PFSK-1 (cell line): ENCODE measurements at regions not wholly inside any gene's neighbourhood (a gene's known extent, or its start where the extent isn't known, plus 50 kb on each side); places are given as distances from the start of the nearest gene placed in this dataset.

ENCODE experiments used
- FOXP2 ChIP-seq: optimal IDR thresholded peaks from 2 replicates; pipeline ENCODE3; 2011; ENCODE audit warnings: borderline replicate concordance, control low read depth, inconsistent platforms; ENCODE audit not compliant: insufficient read depth; ENCODE audit errors: extremely low read length, extremely low read depth
- POLR2AphosphoS5 ChIP-seq: IDR thresholded peaks from 2 replicates; pipeline ENCODE4 v1.6.1; 2012; ENCODE audit warnings: low read depth, mild to moderate bottlenecking, control low read depth, low read length, moderate library complexity
- REST ChIP-seq, 2 experiments: IDR thresholded peaks; 2 replicates each; pipeline versions ENCODE4 v1.6.1 to v1.8.0; 2011 to 2012; ENCODE audit warnings: low read depth in 2 of 2, low read length in 2 of 2, control low read depth in 1 of 2, inconsistent platforms in 1 of 2, mild to moderate bottlenecking in 1 of 2, moderate library complexity in 1 of 2; ENCODE audit not compliant: insufficient read depth in 1 of 2
- SIN3A ChIP-seq: IDR thresholded peaks from 2 replicates; pipeline ENCODE4 v1.6.1; 2012; ENCODE audit warnings: mild to moderate bottlenecking, low read length, moderate library complexity, borderline replicate concordance; ENCODE audit not compliant: insufficient read depth
- TAF1 ChIP-seq: IDR thresholded peaks from 2 replicates; pipeline ENCODE4 v1.6.1; 2012; ENCODE audit warnings: low read length, control low read depth, borderline replicate concordance; ENCODE audit not compliant: insufficient read depth

GRCh38 chr3:72174040-72174439 lies 389.1 kb upstream of the PROK2 start:
- no peak for TF ChIP-seq SIN3A

- TF ChIP-seq TAF1 (no peak), SIN3A (no peak), POLR2AphosphoS5 (no peak), REST (IDR thresholded peaks at IDR 0.05; ENCODE audit: insufficient read depth in 1 of 2, low read depth in 2 of 2, low read length in 2 of 2) (no peak), FOXP2 (no peak)
Measured at GRCh38 chr3:72171946-72172345, 387.0 kb upstream of the PROK2 start.

GRCh38 chr3:72171463-72171881 lies 386.5 kb upstream of the PROK2 start:
- TF ChIP-seq SIN3A, result no peak
- no peak for TF ChIP-seq POLR2AphosphoS5
- TF ChIP-seq FOXP2, result no peak
- TF ChIP-seq REST (IDR thresholded peaks at IDR 0.05; ENCODE audit: insufficient read depth in 1 of 2, low read depth in 2 of 2, low read length in 2 of 2), result no peak
- TF ChIP-seq TAF1, result no peak

- TF ChIP-seq POLR2AphosphoS5, result no peak
- no peak for TF ChIP-seq REST (IDR thresholded peaks at IDR 0.05; ENCODE audit: insufficient read depth in 1 of 2, low read depth in 2 of 2, low read length in 2 of 2)
- TF ChIP-seq FOXP2, result no peak
- no peak for TF ChIP-seq TAF1
- TF ChIP-seq SIN3A, result no peak
Measured at GRCh38 chr3:72169561-72170472, 384.9 kb upstream of the PROK2 start.

- no peak for TF ChIP-seq TAF1
- no peak for TF ChIP-seq SIN3A
- TF ChIP-seq POLR2AphosphoS5, result no peak
- TF ChIP-seq REST (IDR thresholded peaks at IDR 0.05; ENCODE audit: insufficient read depth in 1 of 2, low read depth in 2 of 2, low read length in 2 of 2), result no peak
- TF ChIP-seq FOXP2, result no peak
Measured at GRCh38 chr3:72169120-72169519, 384.2 kb upstream of the PROK2 start.
